Immature natural killer cell (primary cell): ENCODE measurements at regions not wholly inside any gene's neighbourhood (a gene's known extent, or its start where the extent isn't known, plus 50 kb on each side); places are given as distances from the start of the nearest gene placed in this dataset.

Source experiments
- DNase-seq, 3 donors: peaks; one replicate each; pipeline ENCODE4 v3.0.0; 2022; ENCODE audit warnings: mixed read lengths in 1 of 3
- H3K27ac Mint-ChIP-seq, 6 donors: one replicate each; pipeline ENCODE4 v1.8.0; 2020; ENCODE audit warnings: mixed read lengths in 6 of 6, mild to moderate bottlenecking in 5 of 6, inconsistent platforms in 4 of 6, moderate library complexity in 3 of 6
- H3K27me3 Mint-ChIP-seq, 3 donors: one replicate each; pipeline ENCODE4 v1.8.0; 2020 to 2021; ENCODE audit warnings: low read depth in 3 of 3, mild to moderate bottlenecking in 3 of 3, mixed read lengths in 3 of 3, moderate library complexity in 3 of 3, inconsistent platforms in 1 of 3
- H3K36me3 Mint-ChIP-seq, 3 donors: one replicate each; pipeline ENCODE4 v1.8.0; 2020; ENCODE audit warnings: mixed read lengths in 3 of 3, inconsistent platforms in 2 of 3, mild to moderate bottlenecking in 2 of 3
- H3K4me1 Mint-ChIP-seq, 2 donors: one replicate each; pipeline ENCODE4 v1.8.0; 2020; ENCODE audit warnings: inconsistent platforms in 2 of 2, mild to moderate bottlenecking in 2 of 2, mixed read lengths in 2 of 2, moderate library complexity in 1 of 2
- H3K4me3 Mint-ChIP-seq, 5 donors: one replicate each; pipeline ENCODE4 v1.8.0; 2020; ENCODE audit warnings: mild to moderate bottlenecking in 5 of 5, mixed read lengths in 5 of 5, inconsistent platforms in 3 of 5, moderate library complexity in 3 of 5
- H3K9me3 Mint-ChIP-seq, 6 donors: one replicate each; pipeline ENCODE4 v1.8.0; 2020; ENCODE audit warnings: mild to moderate bottlenecking in 6 of 6, mixed read lengths in 6 of 6, inconsistent platforms in 4 of 6, moderate library complexity in 3 of 6

GRCh38 chr1:232378266-232379062 lies 251.5 kb downstream of the SIPA1L2 start:
- Mint-ChIP-seq H3K27ac (no peak overlapping the region), H3K9me3 (no peaks in the 10 kb centered on the region), H3K4me1 (no peaks in the 10 kb centered on the region), H3K4me3 (no peak overlapping the region), H3K36me3 (no peaks in the 10 kb centered on the region), H3K27me3 (peaks cover 2 to 12% (median 6%) of the 10 kb centered on the region in 3 donors)
- DNase-seq, result no peak

GRCh38 chr1:232377494-232377770 lies 252.5 kb downstream of the SIPA1L2 start:
- peaks cover 2 to 8% (median 2%) of the 10 kb centered on the region in 3 donors for H3K27me3 Mint-ChIP-seq
- no peaks in the 10 kb centered on the region for H3K9me3 Mint-ChIP-seq
- no peaks in the 10 kb centered on the region for H3K4me1 Mint-ChIP-seq
- no peak for DNase-seq
- no peaks in the 10 kb centered on the region for H3K36me3 Mint-ChIP-seq
- no peak overlapping the region for H3K4me3 Mint-ChIP-seq
- H3K27ac Mint-ChIP-seq, result no peak overlapping the region

- Mint-ChIP-seq H3K27me3 (peaks cover 2 to 8% (median 2%) of the 10 kb centered on the region in 3 donors), H3K36me3 (no peaks in the 10 kb centered on the region), H3K9me3 (no peaks in the 10 kb centered on the region), H3K4me1 (no peaks in the 10 kb centered on the region), H3K27ac (no peak overlapping the region), H3K4me3 (no peak overlapping the region)
- no peak for DNase-seq
Observed at GRCh38 chr1:232376632-232377493, 253.1 kb downstream of the SIPA1L2 start.

- Mint-ChIP-seq H3K36me3 (no peaks in the 10 kb centered on the region), H3K27me3 (peaks cover 2 to 8% (median 5%) of the 10 kb centered on the region in 3 donors), H3K9me3 (no peaks in the 10 kb centered on the region), H3K27ac (no peak overlapping the region), H3K4me3 (no peak overlapping the region), H3K4me1 (no peaks in the 10 kb centered on the region)
- DNase-seq, result no peak
Observed at GRCh38 chr1:232372841-232373440, 257.0 kb downstream of the SIPA1L2 start.

- Mint-ChIP-seq H3K4me3 (no peak overlapping the region), H3K27me3 (peaks cover 2 to 8% (median 6%) of the 10 kb centered on the region in 3 donors), H3K4me1 (no peaks in the 10 kb centered on the region), H3K27ac (no peak overlapping the region), H3K36me3 (no peaks in the 10 kb centered on the region), H3K9me3 (no peaks in the 10 kb centered on the region)
- no peak for DNase-seq
Observed at GRCh38 chr1:232372431-232372830, 257.5 kb downstream of the SIPA1L2 start.

GRCh38 chr1:232369451-232370296 lies 260.3 kb downstream of the SIPA1L2 start:
- H3K36me3 Mint-ChIP-seq, result no peaks in the 10 kb centered on the region
- no peaks in the 10 kb centered on the region for H3K4me1 Mint-ChIP-seq
- DNase-seq, result no peak
- H3K27ac Mint-ChIP-seq, result no peak overlapping the region
- H3K4me3 Mint-ChIP-seq, result no peak overlapping the region
- no peaks in the 10 kb centered on the region for H3K9me3 Mint-ChIP-seq
- peaks cover 0 to 8% (median 6%) of the 10 kb centered on the region in 3 donors for H3K27me3 Mint-ChIP-seq

GRCh38 chr1:232368821-232369321 lies 261.1 kb downstream of the SIPA1L2 start:
- H3K4me3 Mint-ChIP-seq, result no peak overlapping the region
- H3K36me3 Mint-ChIP-seq, result no peaks in the 10 kb centered on the region
- H3K4me1 Mint-ChIP-seq, result no peaks in the 10 kb centered on the region
- no peaks in the 10 kb centered on the region for H3K9me3 Mint-ChIP-seq
- H3K27ac Mint-ChIP-seq, result no peak overlapping the region
- no peak for DNase-seq
- peaks cover 0 to 6% (median 4%) of the 10 kb centered on the region in 3 donors for H3K27me3 Mint-ChIP-seq

GRCh38 chr1:232367293-232367692 lies 262.6 kb downstream of the SIPA1L2 start:
- DNase-seq, result no peak
- H3K27ac Mint-ChIP-seq, result no peak overlapping the region
- no peaks in the 10 kb centered on the region for H3K9me3 Mint-ChIP-seq
- H3K27me3 Mint-ChIP-seq, result peaks cover 0 to 4% (median 2%) of the 10 kb centered on the region in 3 donors
- no peaks in the 10 kb centered on the region for H3K36me3 Mint-ChIP-seq
- H3K4me3 Mint-ChIP-seq, result no peak overlapping the region
- H3K4me1 Mint-ChIP-seq, result no peaks in the 10 kb centered on the region

- H3K27me3 Mint-ChIP-seq, result peaks cover 0 to 4% (median 2%) of the 10 kb centered on the region in 3 donors
- H3K27ac Mint-ChIP-seq, result no peak overlapping the region
- no peaks in the 10 kb centered on the region for H3K4me1 Mint-ChIP-seq
- H3K36me3 Mint-ChIP-seq, result no peaks in the 10 kb centered on the region
- no peaks in the 10 kb centered on the region for H3K9me3 Mint-ChIP-seq
- H3K4me3 Mint-ChIP-seq, result no peak overlapping the region
- no peak for DNase-seq
Observed at GRCh38 chr1:232364654-232365382, 265.1 kb downstream of the SIPA1L2 start.

GRCh38 chr1:232363008-232363407 lies 266.9 kb downstream of the SIPA1L2 start:
- H3K27ac Mint-ChIP-seq, result peak overlapping the region in 1 of 6 donors; percentile 51
- H3K4me3 Mint-ChIP-seq, result no peak overlapping the region
- DNase-seq, result no peak
- H3K36me3 Mint-ChIP-seq, result no peaks in the 10 kb centered on the region
- no peaks in the 10 kb centered on the region for H3K4me1 Mint-ChIP-seq
- no peaks in the 10 kb centered on the region for H3K9me3 Mint-ChIP-seq
- H3K27me3 Mint-ChIP-seq, result peaks cover 0 to 2% (median 1%) of the 10 kb centered on the region in 3 donors

- Mint-ChIP-seq H3K27ac (no peak overlapping the region), H3K9me3 (no peaks in the 10 kb centered on the region), H3K4me1 (no peaks in the 10 kb centered on the region), H3K4me3 (no peak overlapping the region), H3K36me3 (no peaks in the 10 kb centered on the region), H3K27me3 (peaks cover under 1 to 2% (median 1%) of the 10 kb centered on the region in 3 donors)
- DNase-seq, result no peak
Observed at GRCh38 chr1:232357416-232357815, 272.5 kb downstream of the SIPA1L2 start.

GRCh38 chr1:232355162-232356006 lies 274.5 kb downstream of the SIPA1L2 start:
- Mint-ChIP-seq H3K36me3 (no peaks in the 10 kb centered on the region), H3K4me3 (no peak overlapping the region), H3K27ac (no peak overlapping the region), H3K9me3 (no peaks in the 10 kb centered on the region), H3K4me1 (no peaks in the 10 kb centered on the region), H3K27me3 (peaks cover 2 to 4% (median 2%) of the 10 kb centered on the region in 3 donors)
- DNase-seq, result no peak
